GM23338 (cell line): ENCODE measurements at regions not wholly inside any gene's neighbourhood (a gene's known extent, or its start where the extent isn't known, plus 50 kb on each side); places are given as distances from the start of the nearest gene placed in this dataset.
A peak's percentile ranks its signal among the peaks of the same experiment; 100 is the strongest.

Experiments
- ATAC-seq: fragments of 200-7000 bp; cut with Tn5 transposase; 3 replicates; pipeline ENCODE4 v1.9.1; 2020
- DNase-seq: peaks from one replicate; pipeline ENCODE4 v3.0.0-alpha.2; 2015; ENCODE audit warnings: low spot score
- H2AFZ ChIP-seq: fragments of 200-600 bp; sonication (generic); 2 replicates; pipeline ENCODE4 v1.8.0; 2016; ENCODE audit warnings: antibody characterized with exemption, mild to moderate bottlenecking, moderate library complexity
- H3F3A ChIP-seq: fragments of 200-600 bp; sonication (generic); replicated peaks from 2 replicates; pipeline ENCODE4 v1.8.0; 2017; ENCODE audit warnings: antibody characterized with exemption, mixed run types, low read depth
- H3K27ac ChIP-seq: fragments of 200-600 bp; sonication (generic); 2 replicates; pipeline ENCODE4 v1.6.1; 2016; ENCODE audit warnings: low read depth
- H3K27me3 ChIP-seq: fragments of 200-600 bp; sonication (generic); 2 replicates; pipeline ENCODE4 v1.8.0; 2016; ENCODE audit warnings: mild to moderate bottlenecking, mixed run types, moderate library complexity; ENCODE audit not compliant: insufficient read depth
- H3K36me3 ChIP-seq: fragments of 200-600 bp; sonication (generic); 2 replicates; pipeline ENCODE4 v1.8.0; 2016; ENCODE audit warnings: mild to moderate bottlenecking; ENCODE audit not compliant: insufficient read depth
- H3K4me1 ChIP-seq: fragments of 200-600 bp; sonication (generic); 2 replicates; pipeline ENCODE4 v1.8.0; 2016; ENCODE audit warnings: mild to moderate bottlenecking, moderate library complexity; ENCODE audit not compliant: insufficient read depth
- H3K4me2 ChIP-seq: fragments of 200-600 bp; sonication (generic); 2 replicates; pipeline ENCODE4 v1.7.1; 2017; ENCODE audit warnings: mixed run types
- H3K4me3 ChIP-seq: fragments of 200-600 bp; sonication (generic); 2 replicates; pipeline ENCODE4 v1.6.1; 2016; ENCODE audit warnings: mixed run types
- H3K79me2 ChIP-seq: fragments of 200-600 bp; sonication (generic); replicated peaks from 2 replicates; pipeline ENCODE4 v1.8.0; 2017; ENCODE audit warnings: mild to moderate bottlenecking; ENCODE audit not compliant: insufficient read depth
- H3K9me2 ChIP-seq: fragments of 200-600 bp; sonication (generic); 2 replicates; pipeline ENCODE4 v1.8.0; 2017; ENCODE audit not compliant: insufficient read depth
- H4K20me1 ChIP-seq: fragments of 200-600 bp; sonication (generic); replicated peaks from 2 replicates; pipeline ENCODE4 v1.8.0; 2017; ENCODE audit warnings: mild to moderate bottlenecking; ENCODE audit not compliant: insufficient read depth
- H3K27ac Mint-ChIP-seq: 2 replicates; pipeline ENCODE4 v1.8.0; 2020; ENCODE audit warnings: inconsistent platforms, mild to moderate bottlenecking, moderate library complexity, mixed read lengths
- H3K27me3 Mint-ChIP-seq: 3 replicates; pipeline ENCODE4 v1.8.0; 2022; ENCODE audit warnings: low read depth, mild to moderate bottlenecking, moderate library complexity, mixed read lengths, inconsistent platforms; ENCODE audit not compliant: insufficient read depth, poor library complexity
- H3K36me3 Mint-ChIP-seq: 3 replicates; pipeline ENCODE4 v1.8.0; 2021; ENCODE audit warnings: low read depth, mild to moderate bottlenecking, inconsistent platforms, moderate library complexity, mixed read lengths
- H3K4me1 Mint-ChIP-seq: 3 replicates; pipeline ENCODE4 v1.8.0; 2020; ENCODE audit warnings: mild to moderate bottlenecking, inconsistent platforms, mixed read lengths
- H3K4me3 Mint-ChIP-seq: 3 replicates; pipeline ENCODE4 v1.8.0; 2021; ENCODE audit warnings: moderate library complexity, mild to moderate bottlenecking, inconsistent platforms, mixed read lengths
- H3K9me3 Mint-ChIP-seq: 3 replicates; pipeline ENCODE4 v1.8.0; 2020; ENCODE audit warnings: moderate library complexity, mild to moderate bottlenecking, inconsistent platforms, mixed read lengths
- CREB1 ChIP-seq: fragments of 250-450 bp; sonication (Bioruptor Pico); IDR thresholded peaks from 2 replicates; pipeline ENCODE4 v1.5.0; 2020; ENCODE audit warnings: low read depth, mild to moderate bottlenecking, moderate library complexity
- CTCF ChIP-seq, 2 experiments: fragments of 200-600 bp in 1 of 2; sonication (generic) in 1 of 2; conservative IDR thresholded peaks; 2 replicates each; pipeline versions ENCODE4 v1.5.1 to v1.6.1; 2016 to 2017; ENCODE audit warnings: antibody characterized with exemption in 2 of 2, low read depth in 2 of 2, mild to moderate bottlenecking in 2 of 2, moderate library complexity in 1 of 2
- EZH2 ChIP-seq: fragments of 200-600 bp; sonication (generic); IDR thresholded peaks from one replicate; pipeline ENCODE4 v1.8.0; 2017; ENCODE audit warnings: antibody characterized with exemption, mild to moderate bottlenecking, low read depth; ENCODE audit not compliant: unreplicated experiment
- JUNB ChIP-seq: IDR thresholded peaks from one replicate; pipeline ENCODE4 v1.6.1; 2016; ENCODE audit warnings: antibody characterized with exemption; ENCODE audit not compliant: unreplicated experiment
- NANOG ChIP-seq: IDR thresholded peaks from 2 replicates; pipeline ENCODE4 v1.6.1; 2016; ENCODE audit warnings: antibody characterized with exemption, borderline replicate concordance
- STAT1 ChIP-seq: IDR thresholded peaks from one replicate; pipeline ENCODE4 v1.6.1; 2016; ENCODE audit warnings: antibody characterized with exemption; ENCODE audit not compliant: unreplicated experiment
- ZNF114 ChIP-seq: fragments of 250-450 bp; sonication (Bioruptor Pico); IDR thresholded peaks from 2 replicates; pipeline ENCODE4 v1.5.0; 2020; ENCODE audit warnings: mild to moderate bottlenecking, moderate library complexity
- ZNF331 ChIP-seq: fragments of 250-450 bp; sonication (Bioruptor Pico); IDR thresholded peaks from 2 replicates; pipeline ENCODE4 v1.5.0; 2020; ENCODE audit warnings: low read depth, mild to moderate bottlenecking, moderate library complexity

GRCh38 chr1:191327868-191328267 lies 830.4 kb upstream of the RGS18 start:
- ATAC-seq, result no peak
- no peak overlapping the region for H3K4me3 Mint-ChIP-seq
- Histone ChIP-seq H3K27me3 (no peaks in the 10 kb centered on the region), H2AFZ (0 out of 2 replicates have a peak overlapping the region, but pooled peaks have one; percentile 43), H3K4me2 (no peak overlapping the region), H3K4me1 (no peaks in the 10 kb centered on the region), H3K4me3 (no peak overlapping the region), H3K27ac (no peak overlapping the region), H4K20me1 (no peaks in the 10 kb centered on the region), H3K36me3 (no peaks in the 10 kb centered on the region), H3F3A (no peaks in the 10 kb centered on the region), H3K79me2 (no peaks in the 10 kb centered on the region), H3K9me2 (no peaks in the 10 kb centered on the region)
- no peak for TF ChIP-seq ZNF331
- TF ChIP-seq CREB1, result no peak
- TF ChIP-seq JUNB, result no peak
- no peaks in the 10 kb centered on the region for H3K9me3 Mint-ChIP-seq
- no peak overlapping the region for H3K27ac Mint-ChIP-seq
- H3K27me3 Mint-ChIP-seq, result no peaks in the 10 kb centered on the region
- no peaks in the 10 kb centered on the region for H3K4me1 Mint-ChIP-seq
- DNase-seq, result no peak
- H3K36me3 Mint-ChIP-seq, result no peaks in the 10 kb centered on the region

GRCh38 chr1:191343816-191344215 lies 814.4 kb upstream of the RGS18 start:
- Histone ChIP-seq H3K4me1 (no peaks in the 10 kb centered on the region), H2AFZ (no peak overlapping the region)

GRCh38 chr1:191346381-191346780 lies 811.9 kb upstream of the RGS18 start:
- no peak overlapping the region for H3K4me3 ChIP-seq
- H3K4me3 Mint-ChIP-seq, result no peak overlapping the region
- no peaks in the 10 kb centered on the region for H3K27me3 Mint-ChIP-seq
- DNase-seq, result no peak
- no peak for ATAC-seq
- no peaks in the 10 kb centered on the region for H3K9me2 ChIP-seq
- H3K9me3 Mint-ChIP-seq, result peaks cover 7% of the 10 kb centered on the region; the same call in 2 of the 3 replicates
- H3F3A ChIP-seq, result no peaks in the 10 kb centered on the region
- no peak overlapping the region for H3K4me2 ChIP-seq
- no peaks in the 10 kb centered on the region for H3K79me2 ChIP-seq
- H3K4me1 Mint-ChIP-seq, result no peaks in the 10 kb centered on the region
- H4K20me1 ChIP-seq, result no peaks in the 10 kb centered on the region
- no peak overlapping the region for H2AFZ ChIP-seq
- no peaks in the 10 kb centered on the region for H3K36me3 ChIP-seq
- no peak overlapping the region for H3K27ac Mint-ChIP-seq
- no peaks in the 10 kb centered on the region for H3K27me3 ChIP-seq
- no peak for TF ChIP-seq ZNF331
- TF ChIP-seq NANOG, result no peak
- no peak for TF ChIP-seq ZNF114
- no peak for TF ChIP-seq EZH2
- no peak for TF ChIP-seq STAT1
- no peak for TF ChIP-seq JUNB
- no peak overlapping the region for H3K27ac ChIP-seq
- H3K4me1 ChIP-seq, result no peaks in the 10 kb centered on the region
- 0 out of 3 replicates have a peak, but pooled peaks cover 4% of the 10 kb centered on the region for H3K36me3 Mint-ChIP-seq

More at GRCh38 chr1:191343816-191344215, 814.4 kb upstream of the RGS18 start:
- ATAC-seq (no peak), DNase-seq (no peak)
- Histone ChIP-seq H3K4me2 (no peak overlapping the region), H3K27ac (no peak overlapping the region), H3K79me2 (no peaks in the 10 kb centered on the region), H3K36me3 (no peaks in the 10 kb centered on the region), H4K20me1 (no peaks in the 10 kb centered on the region), H3K9me2 (no peaks in the 10 kb centered on the region), H3K27me3 (no peaks in the 10 kb centered on the region), H3K4me3 (no peak overlapping the region), H3F3A (no peaks in the 10 kb centered on the region)
- Mint-ChIP-seq H3K4me3 (no peak overlapping the region), H3K4me1 (no peaks in the 10 kb centered on the region), H3K9me3 (peaks cover 7% of the 10 kb centered on the region; the same call in 2 of the 3 replicates), H3K27ac (no peak overlapping the region), H3K36me3 (0 out of 3 replicates have a peak, but pooled peaks cover 4% of the 10 kb centered on the region), H3K27me3 (no peaks in the 10 kb centered on the region)
- TF ChIP-seq JUNB (no peak), ZNF331 (no peak)

GRCh38 chr1:191348328-191348727 lies 809.9 kb upstream of the RGS18 start:
- TF ChIP-seq CTCF (conservative IDR thresholded peaks at IDR 0.05; ENCODE audit: low read depth in 2 of 2), result 0 out of 4 replicates have a peak, but pooled peaks of 1 of the 2 experiments have one; percentile 10
- no peak for TF ChIP-seq EZH2
- no peak overlapping the region for H2AFZ ChIP-seq
- H3K79me2 ChIP-seq, result no peaks in the 10 kb centered on the region
- no peaks in the 10 kb centered on the region for H3K4me1 ChIP-seq
- H3K27me3 Mint-ChIP-seq, result no peaks in the 10 kb centered on the region
- H3K9me3 Mint-ChIP-seq, result peaks cover 4% of the 10 kb centered on the region; the same call in 2 of the 3 replicates
- no peaks in the 10 kb centered on the region for H3K27me3 ChIP-seq
- H3K36me3 Mint-ChIP-seq, result no peaks in the 10 kb centered on the region
- peak; percentile 9 for DNase-seq
- H3K4me1 Mint-ChIP-seq, result no peaks in the 10 kb centered on the region
- no peaks in the 10 kb centered on the region for H3K9me2 ChIP-seq
- H3K27ac Mint-ChIP-seq, result no peak overlapping the region
- no peak for ATAC-seq
- H3K4me2 ChIP-seq, result no peak overlapping the region
- H4K20me1 ChIP-seq, result no peaks in the 10 kb centered on the region
- no peak overlapping the region for H3K4me3 Mint-ChIP-seq
- no peak overlapping the region for H3K27ac ChIP-seq
- no peaks in the 10 kb centered on the region for H3K36me3 ChIP-seq
- no peak overlapping the region for H3K4me3 ChIP-seq
- H3F3A ChIP-seq, result no peaks in the 10 kb centered on the region
